Progenitor cell of endocrine pancreas (in vitro differentiated cells): ENCODE measurements at regions not wholly inside any gene's neighbourhood (a gene's known extent, or its start where the extent isn't known, plus 50 kb on each side); places are given as distances from the start of the nearest gene placed in this dataset.

ENCODE experiments used
- DNase-seq: peaks from one replicate; pipeline ENCODE4 v3.0.0; 2021; ENCODE audit warnings: low spot score; ENCODE audit not compliant: unreplicated experiment
- H3K27ac Mint-ChIP-seq: 2 replicates; pipeline ENCODE4 v1.8.0; 2021; ENCODE audit warnings: mild to moderate bottlenecking, moderate library complexity, mixed read lengths
- H3K27me3 Mint-ChIP-seq: 2 replicates; pipeline ENCODE4 v1.8.0; 2021; ENCODE audit warnings: mixed read lengths
- H3K36me3 Mint-ChIP-seq: 2 replicates; pipeline ENCODE4 v1.8.0; 2022; ENCODE audit warnings: mixed read lengths; ENCODE audit not compliant: insufficient read depth
- H3K4me1 Mint-ChIP-seq: 2 replicates; pipeline ENCODE4 v1.8.0; 2021; ENCODE audit warnings: low read depth, mixed read lengths
- H3K4me3 Mint-ChIP-seq: 2 replicates; pipeline ENCODE4 v1.8.0; 2021; ENCODE audit warnings: low read depth, mild to moderate bottlenecking, moderate library complexity, mixed read lengths
- H3K9me3 Mint-ChIP-seq: 2 replicates; pipeline ENCODE4 v1.8.0; 2021; ENCODE audit warnings: low read depth, mixed read lengths
- CTCF ChIP-seq: fragments of 200-600 bp; sonication (generic); IDR thresholded peaks from one replicate; pipeline ENCODE4 v1.5.0; 2021; ENCODE audit warnings: antibody characterized with exemption, mild to moderate bottlenecking; ENCODE audit not compliant: unreplicated experiment

GRCh38 chr18:28766027-28766426 lies 589.1 kb upstream of the CDH2 start:
- Mint-ChIP-seq H3K9me3 (no peaks in the 10 kb centered on the region), H3K27me3 (no peaks in the 10 kb centered on the region), H3K4me3 (no peak overlapping the region), H3K36me3 (no peaks in the 10 kb centered on the region), H3K4me1 (peaks cover 33% of the 10 kb centered on the region), H3K27ac (no peak overlapping the region)
- no peak for TF ChIP-seq CTCF
- no peak for DNase-seq

- H3K4me3 Mint-ChIP-seq = no peak overlapping the region
- no peaks in the 10 kb centered on the region for H3K36me3 Mint-ChIP-seq
- no peaks in the 10 kb centered on the region for H3K27me3 Mint-ChIP-seq
- DNase-seq = no peak
- H3K27ac Mint-ChIP-seq = no peak overlapping the region
- no peak for TF ChIP-seq CTCF
- no peaks in the 10 kb centered on the region for H3K9me3 Mint-ChIP-seq
- H3K4me1 Mint-ChIP-seq = peaks cover 27% of the 10 kb centered on the region
Observed at GRCh38 chr18:28760299-28760698, 583.4 kb upstream of the CDH2 start.

GRCh38 chr18:28757466-28758008 lies 580.6 kb upstream of the CDH2 start:
- H3K4me3 Mint-ChIP-seq = no peak overlapping the region
- DNase-seq = no peak
- peaks cover 8% of the 10 kb centered on the region for H3K4me1 Mint-ChIP-seq
- H3K27ac Mint-ChIP-seq = no peak overlapping the region
- H3K27me3 Mint-ChIP-seq = no peaks in the 10 kb centered on the region
- no peak for TF ChIP-seq CTCF
- H3K9me3 Mint-ChIP-seq = peaks cover 4% of the 10 kb centered on the region
- no peaks in the 10 kb centered on the region for H3K36me3 Mint-ChIP-seq

- no peaks in the 10 kb centered on the region for H3K9me3 Mint-ChIP-seq
- DNase-seq = no peak
- no peak for TF ChIP-seq CTCF
- no peaks in the 10 kb centered on the region for H3K36me3 Mint-ChIP-seq
- no peaks in the 10 kb centered on the region for H3K4me1 Mint-ChIP-seq
- no peak overlapping the region for H3K27ac Mint-ChIP-seq
- no peaks in the 10 kb centered on the region for H3K27me3 Mint-ChIP-seq
- no peak overlapping the region for H3K4me3 Mint-ChIP-seq
Observed at GRCh38 chr18:28743115-28743514, 566.2 kb upstream of the CDH2 start.

- H3K27me3 Mint-ChIP-seq = no peaks in the 10 kb centered on the region
- no peak for DNase-seq
- no peaks in the 10 kb centered on the region for H3K9me3 Mint-ChIP-seq
- H3K4me1 Mint-ChIP-seq = no peaks in the 10 kb centered on the region
- no peak overlapping the region for H3K27ac Mint-ChIP-seq
- no peak overlapping the region for H3K4me3 Mint-ChIP-seq
- no peak for TF ChIP-seq CTCF
- no peaks in the 10 kb centered on the region for H3K36me3 Mint-ChIP-seq
Observed at GRCh38 chr18:28740575-28740974, 563.6 kb upstream of the CDH2 start.
